Activated B cell treated with CpG ODN at 0.5 μM for 24 hours (primary cell): ENCODE measurements at regions not wholly inside any gene's neighbourhood (a gene's known extent, or its start where the extent isn't known, plus 50 kb on each side); places are given as distances from the start of the nearest gene placed in this dataset.
"Not testable (repeated sequence)": the region's sequence is repeated elsewhere in the genome, so short reads cannot be mapped to it uniquely, and the experiment has no call there.

ENCODE experiments used
- ATAC-seq: fragments of 200-7000 bp; cut with Tn5 transposase; one replicate; pipeline ENCODE4 v1.10.0; 2021; ENCODE audit warnings: low read depth, mild to moderate bottlenecking, moderate library complexity
- CTCF ChIA-PET: fragments of 350-600 bp; sonication (Branson Sonifier 250); formaldehyde crosslinking; loops from one replicate; lab custom pipeline; 2021; ENCODE audit warnings: antibody characterized with exemption; lab: Charles Lee
- POLR2A ChIA-PET: fragments of 350-600 bp; sonication (Branson Sonifier 250); formaldehyde crosslinking; loops from one replicate; lab custom pipeline; 2021; ENCODE audit warnings: antibody characterized with exemption; lab: Charles Lee
- DNase-seq: peaks from one replicate; pipeline ENCODE4 v3.0.0; 2022
- H3K27ac Mint-ChIP-seq: one replicate; pipeline ENCODE4 v1.8.0; 2020; ENCODE audit warnings: mixed read lengths
- H3K27me3 Mint-ChIP-seq: one replicate; pipeline ENCODE4 v1.8.0; 2021; ENCODE audit warnings: mixed read lengths
- H3K36me3 Mint-ChIP-seq: one replicate; pipeline ENCODE4 v1.8.0; 2021; ENCODE audit warnings: low read depth, mixed read lengths
- H3K4me1 Mint-ChIP-seq: one replicate; pipeline ENCODE4 v1.8.0; 2021; ENCODE audit warnings: mixed read lengths
- H3K4me3 Mint-ChIP-seq: one replicate; pipeline ENCODE4 v1.8.0; 2020; ENCODE audit warnings: mild to moderate bottlenecking, mixed read lengths
- H3K9me3 Mint-ChIP-seq: one replicate; pipeline ENCODE4 v1.8.0; 2020; ENCODE audit warnings: mixed read lengths
- CTCF ChIP-seq: fragments of 200-600 bp; IDR thresholded peaks from one replicate; pipeline ENCODE4 v1.8.0; 2022; ENCODE audit warnings: antibody characterized with exemption, mild to moderate bottlenecking
- intact Hi-C: fragments of 100-400 bp; cut with micrococcal nuclease; formaldehyde crosslinking; loops from one replicate; pipeline ENCODE4 v1.15.1; 2024

GRCh38 chr5:36744773-36745589, 131.6 kb upstream of the NIPBL start:
- peak; percentile 48 for DNase-seq
- peak; percentile 74 for ATAC-seq
- peak overlapping the region; percentile 22 for H3K27ac Mint-ChIP-seq
- peaks cover 10% of the 10 kb centered on the region for H3K27me3 Mint-ChIP-seq
- POLR2A ChIA-PET = interaction anchor here (1.4 kb wide), 1 partner anchor 20 kb away, joined by 3 read pairs; no protein-coding TSS in a partner anchor
- H3K36me3 Mint-ChIP-seq = no peaks in the 10 kb centered on the region
- intact Hi-C loops = loop anchor here (1.0 to 2.0 kb wide), 4 partner anchors 21 to 200 kb away; partner anchors contain the start of gene NIPBL
- peaks cover 21% of the 10 kb centered on the region for H3K4me1 Mint-ChIP-seq
- H3K4me3 Mint-ChIP-seq = peak overlapping the region; percentile 89
- CTCF ChIA-PET = interaction anchor here (0.6 to 4.1 kb wide), 6 partner anchors 11 to 556 kb away, joined by 3 to 21 read pairs (median 3); no protein-coding TSS in a partner anchor
- no peaks in the 10 kb centered on the region for H3K9me3 Mint-ChIP-seq
- no peak for TF ChIP-seq CTCF

GRCh38 chr5:36747794-36748193, 128.8 kb upstream of the NIPBL start:
- intact Hi-C loops, H3K36me3 Mint-ChIP-seq, ATAC-seq, H3K27ac Mint-ChIP-seq, DNase-seq, CTCF ChIA-PET, H3K9me3 Mint-ChIP-seq, H3K4me3 Mint-ChIP-seq, POLR2A ChIA-PET, H3K27me3 Mint-ChIP-seq: not testable (repeated sequence)
- peaks cover 21% of the 10 kb centered on the region for H3K4me1 Mint-ChIP-seq

- intact Hi-C loops = no loop called here
- Mint-ChIP-seq H3K4me3 (no peak overlapping the region), H3K9me3 (no peaks in the 10 kb centered on the region), H3K4me1 (no peaks in the 10 kb centered on the region), H3K27ac (no peak overlapping the region), H3K36me3 (no peaks in the 10 kb centered on the region), H3K27me3 (peaks cover 8% of the 10 kb centered on the region)
- no peak for TF ChIP-seq CTCF
- ChIA-PET CTCF (no interaction called here), POLR2A (no interaction called here)
- DNase-seq (no peak), ATAC-seq (no peak)
Observed at GRCh38 chr5:36751886-36752285, 124.7 kb upstream of the NIPBL start.

GRCh38 chr5:36755342-36755741, 121.2 kb upstream of the NIPBL start:
- H3K9me3 Mint-ChIP-seq = no peaks in the 10 kb centered on the region
- no peaks in the 10 kb centered on the region for H3K36me3 Mint-ChIP-seq
- no peak for DNase-seq
- ChIA-PET CTCF (no interaction called here), POLR2A (no interaction called here)
- ATAC-seq = no peak
- TF ChIP-seq CTCF = no peak
- no peak overlapping the region for H3K27ac Mint-ChIP-seq
- no peaks in the 10 kb centered on the region for H3K4me1 Mint-ChIP-seq
- H3K4me3 Mint-ChIP-seq = no peak overlapping the region
- H3K27me3 Mint-ChIP-seq = peaks cover 8% of the 10 kb centered on the region
- intact Hi-C loops = no loop called here

- DNase-seq (no peak), ATAC-seq (no peak)
- no peak overlapping the region for H3K4me3 Mint-ChIP-seq
- POLR2A ChIA-PET = no interaction called here
- H3K36me3 Mint-ChIP-seq = no peaks in the 10 kb centered on the region
- intact Hi-C loops = no loop called here
- peaks cover 5% of the 10 kb centered on the region for H3K27me3 Mint-ChIP-seq
- TF ChIP-seq CTCF = no peak
- no peaks in the 10 kb centered on the region for H3K9me3 Mint-ChIP-seq
- H3K27ac Mint-ChIP-seq = no peak overlapping the region
- CTCF ChIA-PET = no interaction called here
- H3K4me1 Mint-ChIP-seq = no peaks in the 10 kb centered on the region
Observed at GRCh38 chr5:36755920-36756488, 120.6 kb upstream of the NIPBL start.
